ENCODE measurements at regions not wholly inside any gene's neighbourhood (a gene's known extent, or its start where the extent isn't known, plus 50 kb on each side); places are given as distances from the start of the nearest gene placed in this dataset.

GRCh38 chr12:62130834-62131552 lies 129.2 kb upstream of the USP15 start:
- Histone ChIP-seq H3K4me3 (ENCODE audit: low read length) (no peak overlapping the region), H3K4me1 (ENCODE audit: control insufficient read depth, insufficient read depth, low read length) (no peaks in the 10 kb centered on the region), H3K9ac (ENCODE audit: low read length) (no peak overlapping the region), H3K27me3 (ENCODE audit: control insufficient read depth, insufficient read depth, low read length) (no peaks in the 10 kb centered on the region), H3K27ac (ENCODE audit: low read depth, low read length) (no peak overlapping the region), H3K36me3 (ENCODE audit: control insufficient read depth, insufficient read depth, low read length) (no peaks in the 10 kb centered on the region)

DNA sequence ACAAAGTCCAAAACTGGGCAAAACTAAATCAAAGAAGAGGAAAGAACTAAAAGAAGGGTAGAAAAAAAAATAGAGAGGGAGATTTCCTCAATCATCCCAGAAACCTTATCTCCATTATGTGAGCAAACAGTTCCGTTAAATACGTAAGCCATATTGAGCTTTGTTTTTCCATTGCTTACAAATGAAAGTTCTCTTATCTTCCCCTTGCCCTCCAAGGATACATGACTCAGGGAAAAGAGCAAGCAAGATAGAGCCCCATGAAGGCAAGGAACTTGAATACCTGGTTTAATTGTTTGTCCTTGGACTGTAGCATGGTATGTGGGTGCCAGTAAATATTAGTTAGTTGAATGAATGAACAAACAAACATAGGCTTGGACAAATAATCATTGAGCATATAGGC lies 126.8 kb upstream of the USP15 start:
- no peak overlapping the region for H3K27ac ChIP-seq (ENCODE audit: low read depth, low read length)

DNA sequence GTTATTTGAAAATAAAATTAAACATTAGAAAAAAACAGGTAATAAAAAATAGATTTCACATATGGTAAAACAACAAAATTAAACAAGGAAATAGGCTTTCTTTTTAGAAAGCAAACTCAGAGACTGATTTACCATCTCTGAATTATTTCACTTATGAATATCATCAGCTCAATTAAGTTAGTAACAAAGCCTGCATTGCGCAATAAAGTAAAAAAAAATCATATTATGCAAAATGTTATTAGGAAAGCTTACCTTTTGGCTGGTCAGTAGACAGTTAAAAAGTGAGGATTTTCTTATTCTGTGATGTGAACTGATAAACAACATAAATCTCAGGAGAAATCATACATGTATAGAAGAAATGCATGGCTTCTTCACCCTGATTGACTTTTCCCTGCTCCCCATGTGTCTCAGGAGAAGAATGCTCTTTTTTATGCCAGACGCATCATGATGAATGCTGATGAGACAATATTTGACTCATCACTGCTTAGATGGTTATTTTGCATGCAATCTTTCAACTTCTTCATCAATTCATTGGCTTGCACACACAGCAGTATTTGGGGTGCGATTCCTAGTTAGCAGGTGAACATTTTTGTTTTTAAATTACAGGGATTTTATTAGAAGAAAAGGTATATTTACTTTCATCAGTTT lies 124.5 kb upstream of the USP15 start:
- H3K9ac ChIP-seq (ENCODE audit: low read length) = no peak overlapping the region
- H3K36me3 ChIP-seq (ENCODE audit: control insufficient read depth, insufficient read depth, low read length) = no peaks in the 10 kb centered on the region
- H3K4me1 ChIP-seq (ENCODE audit: control insufficient read depth, insufficient read depth, low read length) = no peaks in the 10 kb centered on the region
- no peak overlapping the region for H3K4me3 ChIP-seq (ENCODE audit: low read length)
- no peak overlapping the region for H3K27ac ChIP-seq (ENCODE audit: low read depth, low read length)
- H3K27me3 ChIP-seq (ENCODE audit: control insufficient read depth, insufficient read depth, low read length) = no peaks in the 10 kb centered on the region

More for the DNA sequence above, 126.8 kb upstream of the USP15 start:
- Histone ChIP-seq H3K27me3 (ENCODE audit: control insufficient read depth, insufficient read depth, low read length) (no peaks in the 10 kb centered on the region), H3K4me3 (ENCODE audit: low read length) (no peak overlapping the region), H3K36me3 (ENCODE audit: control insufficient read depth, insufficient read depth, low read length) (no peaks in the 10 kb centered on the region), H3K9ac (ENCODE audit: low read length) (no peak overlapping the region), H3K4me1 (ENCODE audit: control insufficient read depth, insufficient read depth, low read length) (no peaks in the 10 kb centered on the region)

DNA sequence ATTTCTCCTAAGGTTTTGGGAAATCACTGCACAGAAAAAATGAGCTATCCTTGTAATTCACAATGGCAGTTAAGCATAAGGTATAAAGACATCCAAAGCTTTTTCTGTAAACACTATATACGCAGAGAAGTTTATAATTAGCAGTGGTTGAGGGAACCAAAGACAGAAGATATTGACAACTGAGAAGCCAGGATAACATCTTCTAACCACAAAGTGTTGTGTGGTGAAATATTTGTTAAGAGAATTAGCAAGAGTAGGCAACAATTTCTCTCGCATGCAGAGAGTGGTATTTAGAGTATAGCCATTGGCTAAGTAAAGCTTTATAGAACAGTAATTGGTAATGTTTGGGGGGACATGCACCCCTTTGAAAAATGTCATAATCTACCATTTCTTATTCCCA lies 123.7 kb upstream of the USP15 start:
- H3K27me3 ChIP-seq (ENCODE audit: control insufficient read depth, insufficient read depth, low read length) = no peaks in the 10 kb centered on the region
- no peaks in the 10 kb centered on the region for H3K4me1 ChIP-seq (ENCODE audit: control insufficient read depth, insufficient read depth, low read length)
- no peak overlapping the region for H3K27ac ChIP-seq (ENCODE audit: low read depth, low read length)
- no peak overlapping the region for H3K4me3 ChIP-seq (ENCODE audit: low read length)
- no peaks in the 10 kb centered on the region for H3K36me3 ChIP-seq (ENCODE audit: control insufficient read depth, insufficient read depth, low read length)
- H3K9ac ChIP-seq (ENCODE audit: low read length) = no peak overlapping the region

GRCh38 chr12:62138527-62138926 lies 121.7 kb upstream of the USP15 start:
- Histone ChIP-seq H3K27ac (ENCODE audit: low read depth, low read length) (no peak overlapping the region), H3K9ac (ENCODE audit: low read length) (no peak overlapping the region), H3K4me1 (ENCODE audit: control insufficient read depth, insufficient read depth, low read length) (no peaks in the 10 kb centered on the region), H3K27me3 (ENCODE audit: control insufficient read depth, insufficient read depth, low read length) (no peaks in the 10 kb centered on the region), H3K36me3 (ENCODE audit: control insufficient read depth, insufficient read depth, low read length) (no peaks in the 10 kb centered on the region), H3K4me3 (ENCODE audit: low read length) (no peak overlapping the region)

DNA sequence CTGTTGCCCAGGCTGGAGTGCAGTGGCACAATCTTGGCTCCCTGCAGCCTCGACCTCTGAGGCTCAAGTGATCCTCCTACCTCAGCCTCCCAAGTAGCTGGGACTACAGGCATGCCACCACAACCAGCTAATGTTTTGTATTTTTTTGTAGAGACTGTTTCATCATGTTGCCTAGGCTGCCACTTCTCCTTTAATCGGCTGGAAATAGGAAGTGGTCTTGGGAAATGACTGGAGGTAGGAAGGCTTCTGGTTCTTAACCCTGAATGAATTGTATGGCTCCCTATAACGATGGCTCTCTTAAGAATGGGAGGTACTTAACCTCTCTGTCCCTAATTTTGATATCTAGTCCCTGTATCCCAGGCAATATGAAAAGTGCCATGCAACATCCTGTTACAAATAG lies 113.9 kb upstream of the USP15 start:
- H3K4me3 ChIP-seq (ENCODE audit: low read length) = no peak overlapping the region
- H3K9ac ChIP-seq (ENCODE audit: low read length) = no peak overlapping the region
- no peaks in the 10 kb centered on the region for H3K36me3 ChIP-seq (ENCODE audit: control insufficient read depth, insufficient read depth, low read length)
- H3K4me1 ChIP-seq (ENCODE audit: control insufficient read depth, insufficient read depth, low read length) = no peaks in the 10 kb centered on the region
- no peak overlapping the region for H3K27ac ChIP-seq (ENCODE audit: low read depth, low read length)
- H3K27me3 ChIP-seq (ENCODE audit: control insufficient read depth, insufficient read depth, low read length) = no peaks in the 10 kb centered on the region

- Histone ChIP-seq H3K4me1 (ENCODE audit: control insufficient read depth, insufficient read depth, low read length) (no peaks in the 10 kb centered on the region), H3K27ac (ENCODE audit: low read depth, low read length) (no peak overlapping the region), H3K36me3 (ENCODE audit: control insufficient read depth, insufficient read depth, low read length) (no peaks in the 10 kb centered on the region), H3K9ac (ENCODE audit: low read length) (no peak overlapping the region), H3K27me3 (ENCODE audit: control insufficient read depth, insufficient read depth, low read length) (no peaks in the 10 kb centered on the region), H3K4me3 (ENCODE audit: low read length) (no peak overlapping the region)
Observed at GRCh38 chr12:62158013-62158412, 102.2 kb upstream of the USP15 start.

DNA sequence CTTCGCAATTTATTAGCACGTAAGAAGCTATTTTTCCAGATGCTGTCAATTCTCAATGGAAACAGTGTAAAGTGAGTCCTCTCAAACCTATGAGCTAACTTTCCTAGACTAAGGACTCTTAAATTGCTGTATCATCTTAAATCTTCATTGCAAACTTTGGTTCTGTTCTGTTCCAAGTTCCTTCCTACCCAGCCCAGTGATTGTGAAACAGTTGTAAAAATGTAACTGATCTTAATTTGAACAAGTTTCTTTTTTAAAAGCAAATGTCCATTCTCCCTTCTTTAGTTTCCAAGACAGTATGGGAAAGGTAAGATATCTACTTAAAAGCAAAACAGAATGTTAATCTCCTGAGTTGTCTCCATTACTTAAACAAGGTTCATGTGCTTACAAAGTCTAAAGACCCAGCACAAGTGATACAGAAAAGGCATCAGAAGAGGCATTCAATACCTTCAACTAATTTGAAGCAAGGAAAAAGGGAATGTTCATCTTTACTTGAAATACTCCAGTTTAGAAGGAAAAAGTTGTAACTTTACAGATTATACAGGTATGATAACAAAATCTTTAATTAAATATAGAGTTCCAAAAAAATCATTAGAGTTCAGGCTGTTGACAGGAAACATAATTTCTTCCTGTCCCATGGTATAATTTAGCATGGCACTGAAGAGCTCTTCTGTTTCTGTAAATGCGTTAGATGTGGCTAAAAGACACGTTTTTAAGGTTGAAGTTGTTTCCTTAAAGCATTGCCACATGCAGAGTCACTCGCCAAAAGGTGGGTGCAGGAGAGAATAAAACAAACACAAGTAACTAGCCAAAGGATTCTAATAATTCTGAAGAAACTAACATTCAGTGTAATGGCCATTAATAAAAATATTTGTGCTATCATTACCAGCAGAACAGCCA lies 101.5 kb upstream of the USP15 start:
- no peaks in the 10 kb centered on the region for H3K36me3 ChIP-seq (ENCODE audit: control insufficient read depth, insufficient read depth, low read length)
- no peak overlapping the region for H3K4me3 ChIP-seq (ENCODE audit: low read length)
- H3K27ac ChIP-seq (ENCODE audit: low read depth, low read length) = no peak overlapping the region
- H3K9ac ChIP-seq (ENCODE audit: low read length) = no peak overlapping the region
- H3K4me1 ChIP-seq (ENCODE audit: control insufficient read depth, insufficient read depth, low read length) = no peaks in the 10 kb centered on the region
- H3K27me3 ChIP-seq (ENCODE audit: control insufficient read depth, insufficient read depth, low read length) = no peaks in the 10 kb centered on the region

- Histone ChIP-seq H3K27me3 (ENCODE audit: control insufficient read depth, insufficient read depth, low read length) (no peaks in the 10 kb centered on the region), H3K36me3 (ENCODE audit: control insufficient read depth, insufficient read depth, low read length) (no peaks in the 10 kb centered on the region), H3K27ac (ENCODE audit: low read depth, low read length) (no peak overlapping the region), H3K9ac (ENCODE audit: low read length) (no peak overlapping the region), H3K4me3 (ENCODE audit: low read length) (no peak overlapping the region), H3K4me1 (ENCODE audit: control insufficient read depth, insufficient read depth, low read length) (no peaks in the 10 kb centered on the region)
Observed at GRCh38 chr12:62162214-62162613, 98.0 kb upstream of the USP15 start.

- no peaks in the 10 kb centered on the region for H3K4me1 ChIP-seq (ENCODE audit: control insufficient read depth, insufficient read depth, low read length)
- no peak overlapping the region for H3K4me3 ChIP-seq (ENCODE audit: low read length)
- H3K27me3 ChIP-seq (ENCODE audit: control insufficient read depth, insufficient read depth, low read length) = no peaks in the 10 kb centered on the region
- H3K27ac ChIP-seq (ENCODE audit: low read depth, low read length) = no peak overlapping the region
- H3K36me3 ChIP-seq (ENCODE audit: control insufficient read depth, insufficient read depth, low read length) = no peaks in the 10 kb centered on the region
- no peak overlapping the region for H3K9ac ChIP-seq (ENCODE audit: low read length)
Observed at GRCh38 chr12:62163368-62163767, 96.8 kb upstream of the USP15 start.

GRCh38 chr12:62164036-62164435 lies 96.2 kb upstream of the USP15 start:
- Histone ChIP-seq H3K4me1 (ENCODE audit: control insufficient read depth, insufficient read depth, low read length) (no peaks in the 10 kb centered on the region), H3K9ac (ENCODE audit: low read length) (no peak overlapping the region), H3K27ac (ENCODE audit: low read depth, low read length) (no peak overlapping the region), H3K27me3 (ENCODE audit: control insufficient read depth, insufficient read depth, low read length) (no peaks in the 10 kb centered on the region), H3K4me3 (ENCODE audit: low read length) (no peak overlapping the region), H3K36me3 (ENCODE audit: control insufficient read depth, insufficient read depth, low read length) (no peaks in the 10 kb centered on the region)

GRCh38 chr12:62166525-62166924 lies 93.7 kb upstream of the USP15 start:
- Histone ChIP-seq H3K36me3 (ENCODE audit: control insufficient read depth, insufficient read depth, low read length) (no peaks in the 10 kb centered on the region), H3K4me3 (ENCODE audit: low read length) (no peak overlapping the region), H3K9ac (ENCODE audit: low read length) (no peak overlapping the region), H3K27me3 (ENCODE audit: control insufficient read depth, insufficient read depth, low read length) (no peaks in the 10 kb centered on the region), H3K27ac (ENCODE audit: low read depth, low read length) (no peak overlapping the region), H3K4me1 (ENCODE audit: control insufficient read depth, insufficient read depth, low read length) (no peaks in the 10 kb centered on the region)
